Heart left ventricle (tissue), 16 donors: ENCODE measurements at regions not wholly inside any gene's neighbourhood (a gene's known extent, or its start where the extent isn't known, plus 50 kb on each side); places are given as distances from the start of the nearest gene placed in this dataset.

ENCODE experiments used
- ATAC-seq, 4 donors: fragments of 200-7000 bp; cut with Tn5 transposase; one replicate each; pipeline ENCODE4 v1.9.1; 2020 to 2022; ENCODE audit warnings: moderate library complexity in 4 of 4, mild to moderate bottlenecking in 3 of 4, moderate number of reproducible peaks in 1 of 4
- DNase-seq, 5 donors: peaks; one replicate each; pipeline ENCODE4 v3.0.0-alpha.2; 2020
- H3K27ac ChIP-seq, 12 donors: fragments of 200-600 bp; sonication (generic) in 4 of 12; one replicate each; pipeline versions ENCODE4 v1.5.0 to v1.8.0; 2016 to 2022; ENCODE audit warnings: mild to moderate bottlenecking in 2 of 12
- H3K27me3 ChIP-seq, 9 donors: fragments of 200-600 bp; sonication (generic) in 2 of 9; one replicate each; pipeline versions ENCODE4 v1.5.1 to v1.8.0; 2016 to 2022; ENCODE audit warnings: mild to moderate bottlenecking in 3 of 9
- H3K36me3 ChIP-seq, 9 donors: fragments of 200-600 bp; sonication (generic) in 2 of 9; one replicate each; pipeline versions ENCODE4 v1.5.0 to v1.8.0; 2018 to 2022; ENCODE audit warnings: mild to moderate bottlenecking in 2 of 9
- H3K4me1 ChIP-seq, 12 donors: fragments of 200-600 bp; sonication (generic) in 4 of 12; one replicate each; pipeline versions ENCODE4 v1.5.0 to v1.8.0; 2016 to 2022; ENCODE audit warnings: mild to moderate bottlenecking in 3 of 12
- H3K4me3 ChIP-seq, 12 donors: fragments of 200-600 bp; sonication (generic) in 4 of 12; one replicate each; pipeline versions ENCODE4 v1.5.0 to v1.8.0; 2017 to 2022; ENCODE audit warnings: mild to moderate bottlenecking in 9 of 12, moderate library complexity in 4 of 12
- H3K9me3 ChIP-seq, 12 donors: fragments of 200-600 bp; sonication (generic) in 4 of 12; one replicate each; pipeline versions ENCODE4 v1.5.0 to v1.8.0; 2016 to 2022; ENCODE audit warnings: mild to moderate bottlenecking in 1 of 12
- CTCF ChIP-seq, 12 donors: fragments of 200-600 bp; sonication (generic) in 4 of 12; IDR thresholded peaks; one replicate each; pipeline versions ENCODE4 v1.5.0 to v1.8.0; 2018 to 2022; ENCODE audit warnings: antibody characterized with exemption in 12 of 12, mild to moderate bottlenecking in 5 of 12
- POLR2A ChIP-seq, 2 donors: fragments of 450-650 bp; IDR thresholded peaks; one replicate each; pipeline ENCODE4 v1.6.1; 2017; ENCODE audit warnings: antibody characterized with exemption in 2 of 2, mild to moderate bottlenecking in 2 of 2, moderate library complexity in 2 of 2
- WGBS, 4 donors: extraction: QIAGEN DNeasy Blood & Tissue Kit in 2 of 4; methylation state at CpG; one replicate each; pipeline versions ENCODE4 v1.1.5 to v1.1.7; 2013 to 2018; 5-methylcytosine and 5-hydroxymethylcytosine counted together
- intact Hi-C, 10 donors: fragments of 100-400 bp; cut with DNase I; formaldehyde crosslinking; loops; one replicate each; pipeline versions ENCODE4 v1.11.1 to v1.14.2; 2022
- donor health status: ischemic (EF 13 %, LVEDD 7.1; RV severe dilation, severe dysfunction).
- donor health status: healthy with polysubstance abuse.
- donor health status: DM: no; HTN: yes; CAD: no.
- donor health status: DM: no; HTN: no; CAD: no.
- donor health status: ischemic (EF 25% LVEDD 6.9; RV normal size, moderate dysfunction).
- donor health status: ischemic (EF 25% LVEDD 5.7; RV mildly dilated, moderate dysfunction).
- donor health status: healthy.
- donor health status: DM: yes; HTN: yes; CAD: no.
- donor health status: ischemic (EF 35%, LVEDD 5.7; RV mildly dilated, moderate dysfunction).
- donor health status: nonischemic (EF 11% LVEDD 7.7; RV severe dilation, severe dysfunction).
- donor health status: DM: yes; HTN: yes; CAD: no.
- donor health status: PGD.
- donor health status: ischemic (EF 29% LVEDD 5.4; RV normal size, mild dysfunction).
- donor health status: nonischemic (EF 23%, LVEDD 6.1; RV moderate dilation, normal function).

GRCh38 chr11:32186118-32186517, 95.2 kb downstream of the RCN1 start:
- Histone ChIP-seq H3K36me3 (no peaks in the 10 kb centered on the region), H3K4me1 (peaks cover 0 to 7% (median 0%) of the 10 kb centered on the region in 12 donors), H3K27ac (no peak overlapping the region), H3K27me3 (no peaks in the 10 kb centered on the region), H3K9me3 (no peaks in the 10 kb centered on the region), H3K4me3 (no peak overlapping the region)
- DNase-seq (no peak), ATAC-seq (no peak)
- intact Hi-C loops, result loop anchor here in 1 of 10 donors (10.0 kb wide), 1 partner anchor 941 kb away; no protein-coding TSS in a partner anchor
- no peak for TF ChIP-seq POLR2A (IDR thresholded peaks at IDR 0.05)
- TF ChIP-seq CTCF (IDR thresholded peaks at IDR 0.05), result no peak
- WGBS, 4 donors, result 61 to 83% (median 72%) methylated on average over 2 of the region's 2 CpGs

- TF ChIP-seq CTCF (IDR thresholded peaks at IDR 0.05) (no peak), POLR2A (IDR thresholded peaks at IDR 0.05) (no peak)
- Histone ChIP-seq H3K27me3 (peaks cover 0 to 3% (median 0%) of the 10 kb centered on the region in 9 donors), H3K4me3 (no peak overlapping the region), H3K4me1 (peaks cover 0 to 7% (median 0%) of the 10 kb centered on the region in 12 donors), H3K27ac (no peak overlapping the region), H3K9me3 (no peaks in the 10 kb centered on the region), H3K36me3 (no peaks in the 10 kb centered on the region)
- intact Hi-C loops, result loop anchor here in 1 of 10 donors (10.0 kb wide), 1 partner anchor 942 kb away; no protein-coding TSS in a partner anchor
- DNase-seq, result no peak
- no peak for ATAC-seq
Observed at GRCh38 chr11:32187111-32187510, 96.2 kb downstream of the RCN1 start.

GRCh38 chr11:32188785-32189184, 97.9 kb downstream of the RCN1 start:
- TF ChIP-seq CTCF (IDR thresholded peaks at IDR 0.05) (no peak), POLR2A (IDR thresholded peaks at IDR 0.05) (no peak)
- DNase-seq (no peak), ATAC-seq (no peak)
- intact Hi-C loops, result loop anchor here in 1 of 10 donors (10.0 kb wide), 1 partner anchor 944 kb away; no protein-coding TSS in a partner anchor
- WGBS, 4 donors, result 74 to 82% (median 81%) methylated on average over 4 of the region's 4 CpGs
- Histone ChIP-seq H3K9me3 (no peaks in the 10 kb centered on the region), H3K27ac (no peak overlapping the region), H3K36me3 (no peaks in the 10 kb centered on the region), H3K4me1 (peaks cover 0 to 6% (median 0%) of the 10 kb centered on the region in 12 donors), H3K27me3 (peaks cover 0 to 6% (median 0%) of the 10 kb centered on the region in 9 donors), H3K4me3 (no peak overlapping the region)

GRCh38 chr11:32196137-32196536, 105.3 kb downstream of the RCN1 start:
- ATAC-seq (no peak), DNase-seq (no peak)
- 60 to 91% (median 78%) methylated on average over 1 of the region's 1 CpG for WGBS, 4 donors
- intact Hi-C loops, result no loop called here
- H3K9me3 ChIP-seq, result no peaks in the 10 kb centered on the region
- no peak overlapping the region for H3K4me3 ChIP-seq
- no peaks in the 10 kb centered on the region for H3K4me1 ChIP-seq
- TF ChIP-seq POLR2A (IDR thresholded peaks at IDR 0.05) (no peak), CTCF (IDR thresholded peaks at IDR 0.05) (no peak)
- H3K36me3 ChIP-seq, result no peaks in the 10 kb centered on the region
- no peak overlapping the region for H3K27ac ChIP-seq
- H3K27me3 ChIP-seq, result peaks cover 0 to 27% (median 7%) of the 10 kb centered on the region in 9 donors
